ENCODE measurements at regions not wholly inside any gene's neighbourhood (a gene's known extent, or its start where the extent isn't known, plus 50 kb on each side); places are given as distances from the start of the nearest gene placed in this dataset.

DNA sequence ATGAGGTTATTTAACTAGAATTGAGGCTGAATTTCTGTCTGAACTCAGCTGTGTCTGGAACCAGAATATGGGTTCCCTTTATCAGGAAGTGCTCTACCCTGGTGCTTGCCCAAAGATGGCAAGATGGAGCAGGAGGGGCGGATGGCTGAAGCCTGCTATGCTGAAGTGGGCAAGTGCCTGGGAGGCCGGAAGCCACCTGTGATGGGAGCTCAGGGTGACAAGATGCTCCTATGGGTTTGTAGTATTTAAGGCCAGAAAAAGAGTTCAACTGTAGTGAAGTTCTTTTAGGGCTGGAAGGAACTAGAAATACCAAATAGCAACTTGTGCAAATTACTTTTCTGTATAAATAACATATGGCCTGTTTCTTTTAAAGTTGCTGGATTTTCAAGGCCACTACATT lies 808.9 kb upstream of the RAB6C start:
- peaks cover 12% of the 10 kb centered on the region; the same call in 1 of the 2 replicates for H3K4me1 ChIP-seq (ENCODE audit: control insufficient read depth, insufficient read depth, low read length)
- H3K27ac ChIP-seq (ENCODE audit: low read depth, low read length), result no peak overlapping the region
- no peaks in the 10 kb centered on the region for H3K36me3 ChIP-seq (ENCODE audit: control insufficient read depth, insufficient read depth, low read length)
- no peak overlapping the region for H3K4me3 ChIP-seq (ENCODE audit: low read depth, low read length)
- no peak overlapping the region for H3K9ac ChIP-seq (ENCODE audit: low read depth, low read length)
- H3K9me3 ChIP-seq (ENCODE audit: control insufficient read depth, insufficient read depth, low read length), result no peaks in the 10 kb centered on the region
- H3K27me3 ChIP-seq (ENCODE audit: control insufficient read depth, insufficient read depth, low read length), result no peaks in the 10 kb centered on the region

DNA sequence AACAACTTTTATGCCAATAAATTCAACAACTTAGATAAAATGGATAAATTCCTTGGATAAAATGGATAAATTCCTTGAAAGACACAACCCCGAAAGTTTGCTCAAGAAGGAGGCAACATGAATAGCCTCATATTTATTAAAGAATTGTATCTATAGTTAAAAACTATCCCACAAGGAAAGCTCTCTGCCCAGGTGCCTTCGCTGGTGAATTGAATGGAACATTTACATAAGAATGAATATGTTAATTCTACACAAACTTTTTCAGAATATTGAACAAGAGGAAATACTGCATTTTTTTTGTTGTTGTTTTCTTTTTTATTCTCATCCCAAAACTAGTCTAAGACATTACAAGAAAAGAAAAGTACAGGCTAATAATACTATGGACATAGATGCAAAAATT lies 805.3 kb upstream of the RAB6C start:
- Histone ChIP-seq H3K4me1 (ENCODE audit: control insufficient read depth, insufficient read depth, low read length) (peaks cover 12% of the 10 kb centered on the region; the same call in 1 of the 2 replicates), H3K27me3 (ENCODE audit: control insufficient read depth, insufficient read depth, low read length) (no peaks in the 10 kb centered on the region), H3K4me3 (ENCODE audit: low read depth, low read length) (no peak overlapping the region), H3K9ac (ENCODE audit: low read depth, low read length) (no peak overlapping the region), H3K9me3 (ENCODE audit: control insufficient read depth, insufficient read depth, low read length) (no peaks in the 10 kb centered on the region), H3K27ac (ENCODE audit: low read depth, low read length) (no peak overlapping the region), H3K36me3 (ENCODE audit: control insufficient read depth, insufficient read depth, low read length) (no peaks in the 10 kb centered on the region)

- H3K4me3 ChIP-seq (ENCODE audit: low read depth, low read length), result no peak overlapping the region
- H3K36me3 ChIP-seq (ENCODE audit: control insufficient read depth, insufficient read depth, low read length), result no peaks in the 10 kb centered on the region
- H3K4me1 ChIP-seq (ENCODE audit: control insufficient read depth, insufficient read depth, low read length), result peaks cover 12% of the 10 kb centered on the region; the same call in 1 of the 2 replicates
- no peak overlapping the region for H3K27ac ChIP-seq (ENCODE audit: low read depth, low read length)
- H3K9ac ChIP-seq (ENCODE audit: low read depth, low read length), result no peak overlapping the region
- no peaks in the 10 kb centered on the region for H3K27me3 ChIP-seq (ENCODE audit: control insufficient read depth, insufficient read depth, low read length)
- H3K9me3 ChIP-seq (ENCODE audit: control insufficient read depth, insufficient read depth, low read length), result no peaks in the 10 kb centered on the region
These were observed 804.4 kb upstream of the RAB6C start for GRCh38 chr2:129175051-129175450.

DNA sequence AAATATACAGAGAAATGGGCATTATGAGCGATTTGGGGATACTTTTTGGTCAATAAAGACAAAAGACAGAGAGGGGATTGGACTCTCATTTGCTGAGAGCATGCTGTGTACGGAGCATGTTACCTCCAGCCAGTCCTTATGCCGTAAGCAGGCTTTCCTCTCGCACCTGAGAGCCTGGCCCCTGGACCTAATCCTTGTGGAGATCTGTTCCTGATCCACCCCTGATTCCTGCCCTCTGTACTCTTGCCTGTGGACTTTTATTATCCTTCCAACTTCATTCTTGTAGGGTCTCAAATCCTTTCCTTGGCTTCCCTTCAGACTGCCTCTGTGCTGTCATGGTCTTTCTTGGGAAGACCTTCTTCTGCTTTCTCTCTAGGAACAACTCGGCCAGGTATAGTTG lies 803.1 kb upstream of the RAB6C start:
- Histone ChIP-seq H3K4me3 (ENCODE audit: low read depth, low read length) (no peak overlapping the region), H3K4me1 (ENCODE audit: control insufficient read depth, insufficient read depth, low read length) (peaks cover 12% of the 10 kb centered on the region; the same call in 1 of the 2 replicates), H3K9ac (ENCODE audit: low read depth, low read length) (no peak overlapping the region), H3K27ac (ENCODE audit: low read depth, low read length) (no peak overlapping the region), H3K27me3 (ENCODE audit: control insufficient read depth, insufficient read depth, low read length) (no peaks in the 10 kb centered on the region), H3K9me3 (ENCODE audit: control insufficient read depth, insufficient read depth, low read length) (no peaks in the 10 kb centered on the region), H3K36me3 (ENCODE audit: control insufficient read depth, insufficient read depth, low read length) (no peaks in the 10 kb centered on the region)

DNA sequence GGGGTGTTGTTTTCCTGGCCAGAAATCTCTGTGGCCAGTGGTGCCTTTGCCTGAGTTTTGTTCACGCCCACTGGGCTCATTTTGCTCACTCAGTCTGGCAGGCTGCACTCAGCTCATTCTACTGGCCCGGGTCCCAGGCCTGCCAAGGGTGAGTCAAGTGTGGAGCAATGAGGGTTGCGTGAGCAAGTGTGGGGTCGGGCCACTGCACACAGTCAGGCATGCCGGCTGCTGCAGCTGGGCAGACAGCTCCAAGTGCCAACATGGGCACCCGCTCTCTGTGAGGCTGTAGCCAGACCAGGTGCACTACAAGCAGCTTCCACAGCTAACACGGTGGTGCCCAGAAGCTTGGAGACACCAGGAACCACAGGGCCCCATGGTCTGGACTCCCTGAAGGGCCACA lies 801.1 kb upstream of the RAB6C start:
- Histone ChIP-seq H3K4me1 (ENCODE audit: control insufficient read depth, insufficient read depth, low read length) (peaks cover 12% of the 10 kb centered on the region; the same call in 1 of the 2 replicates), H3K9ac (ENCODE audit: low read depth, low read length) (no peak overlapping the region)

GRCh38 chr2:129179199-129179598 lies 800.3 kb upstream of the RAB6C start:
- Histone ChIP-seq H3K27ac (ENCODE audit: low read depth, low read length) (no peak overlapping the region), H3K9me3 (ENCODE audit: control insufficient read depth, insufficient read depth, low read length) (no peaks in the 10 kb centered on the region), H3K4me3 (ENCODE audit: low read depth, low read length) (no peak overlapping the region), H3K4me1 (ENCODE audit: control insufficient read depth, insufficient read depth, low read length) (peaks cover 6% of the 10 kb centered on the region; the same call in 1 of the 2 replicates), H3K27me3 (ENCODE audit: control insufficient read depth, insufficient read depth, low read length) (no peaks in the 10 kb centered on the region), H3K9ac (ENCODE audit: low read depth, low read length) (no peak overlapping the region), H3K36me3 (ENCODE audit: control insufficient read depth, insufficient read depth, low read length) (no peaks in the 10 kb centered on the region)

More for the DNA sequence above, 801.1 kb upstream of the RAB6C start:
- Histone ChIP-seq H3K27me3 (ENCODE audit: control insufficient read depth, insufficient read depth, low read length) (no peaks in the 10 kb centered on the region), H3K4me3 (ENCODE audit: low read depth, low read length) (no peak overlapping the region), H3K9me3 (ENCODE audit: control insufficient read depth, insufficient read depth, low read length) (no peaks in the 10 kb centered on the region), H3K27ac (ENCODE audit: low read depth, low read length) (no peak overlapping the region), H3K36me3 (ENCODE audit: control insufficient read depth, insufficient read depth, low read length) (no peaks in the 10 kb centered on the region)

- H3K9me3 ChIP-seq (ENCODE audit: control insufficient read depth, insufficient read depth, low read length), result no peaks in the 10 kb centered on the region
- no peaks in the 10 kb centered on the region for H3K27me3 ChIP-seq (ENCODE audit: control insufficient read depth, insufficient read depth, low read length)
- no peak overlapping the region for H3K4me3 ChIP-seq (ENCODE audit: low read depth, low read length)
- no peak overlapping the region for H3K9ac ChIP-seq (ENCODE audit: low read depth, low read length)
- H3K36me3 ChIP-seq (ENCODE audit: control insufficient read depth, insufficient read depth, low read length), result no peaks in the 10 kb centered on the region
- no peak overlapping the region for H3K27ac ChIP-seq (ENCODE audit: low read depth, low read length)
- no peaks in the 10 kb centered on the region for H3K4me1 ChIP-seq (ENCODE audit: control insufficient read depth, insufficient read depth, low read length)
These were observed 799.2 kb upstream of the RAB6C start for GRCh38 chr2:129180124-129180716.

DNA sequence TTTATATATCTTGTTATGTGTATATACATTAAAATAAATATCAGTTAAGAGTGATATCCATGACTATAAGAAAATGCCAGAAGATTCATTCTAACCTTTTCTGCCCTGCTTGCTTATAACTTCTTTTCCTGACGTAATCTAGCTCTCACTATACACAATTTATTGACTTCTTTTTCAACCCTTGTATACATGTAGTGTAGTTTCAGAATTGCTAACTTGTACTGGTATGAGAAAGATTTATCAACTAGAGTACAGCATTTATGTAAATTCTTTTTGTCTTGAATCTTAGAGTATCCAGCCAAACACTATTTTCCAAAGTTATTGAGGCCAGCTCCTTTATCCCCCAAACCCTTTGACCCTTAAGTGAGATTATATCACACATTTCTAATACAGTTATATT lies 798.0 kb upstream of the RAB6C start:
- Histone ChIP-seq H3K4me3 (ENCODE audit: low read depth, low read length) (no peak overlapping the region), H3K4me1 (ENCODE audit: control insufficient read depth, insufficient read depth, low read length) (no peaks in the 10 kb centered on the region), H3K9ac (ENCODE audit: low read depth, low read length) (no peak overlapping the region), H3K27ac (ENCODE audit: low read depth, low read length) (no peak overlapping the region), H3K36me3 (ENCODE audit: control insufficient read depth, insufficient read depth, low read length) (no peaks in the 10 kb centered on the region), H3K27me3 (ENCODE audit: control insufficient read depth, insufficient read depth, low read length) (no peaks in the 10 kb centered on the region), H3K9me3 (ENCODE audit: control insufficient read depth, insufficient read depth, low read length) (no peaks in the 10 kb centered on the region)

DNA sequence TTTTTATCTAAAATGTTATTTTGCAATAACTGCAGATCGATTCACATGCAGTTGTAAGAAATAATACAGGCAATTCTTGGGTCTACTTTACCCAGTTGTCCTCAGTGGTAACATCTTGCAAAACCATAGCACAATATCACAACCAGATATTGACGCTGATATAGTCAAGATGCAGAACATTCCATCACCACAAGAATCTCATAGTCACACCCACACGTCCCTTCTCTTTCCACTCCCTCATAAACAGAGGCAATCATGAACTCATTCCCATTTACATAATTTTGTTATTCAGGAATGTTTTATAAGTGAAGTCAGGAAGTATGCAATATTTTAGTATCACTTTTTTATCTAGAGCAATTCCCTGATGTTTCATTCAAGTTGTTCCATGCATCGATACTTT lies 797.5 kb upstream of the RAB6C start:
- Histone ChIP-seq H3K9ac (ENCODE audit: low read depth, low read length) (no peak overlapping the region), H3K27ac (ENCODE audit: low read depth, low read length) (no peak overlapping the region), H3K9me3 (ENCODE audit: control insufficient read depth, insufficient read depth, low read length) (no peaks in the 10 kb centered on the region), H3K36me3 (ENCODE audit: control insufficient read depth, insufficient read depth, low read length) (no peaks in the 10 kb centered on the region), H3K4me3 (ENCODE audit: low read depth, low read length) (no peak overlapping the region), H3K27me3 (ENCODE audit: control insufficient read depth, insufficient read depth, low read length) (no peaks in the 10 kb centered on the region), H3K4me1 (ENCODE audit: control insufficient read depth, insufficient read depth, low read length) (no peaks in the 10 kb centered on the region; the same call in 1 of the 2 replicates)

DNA sequence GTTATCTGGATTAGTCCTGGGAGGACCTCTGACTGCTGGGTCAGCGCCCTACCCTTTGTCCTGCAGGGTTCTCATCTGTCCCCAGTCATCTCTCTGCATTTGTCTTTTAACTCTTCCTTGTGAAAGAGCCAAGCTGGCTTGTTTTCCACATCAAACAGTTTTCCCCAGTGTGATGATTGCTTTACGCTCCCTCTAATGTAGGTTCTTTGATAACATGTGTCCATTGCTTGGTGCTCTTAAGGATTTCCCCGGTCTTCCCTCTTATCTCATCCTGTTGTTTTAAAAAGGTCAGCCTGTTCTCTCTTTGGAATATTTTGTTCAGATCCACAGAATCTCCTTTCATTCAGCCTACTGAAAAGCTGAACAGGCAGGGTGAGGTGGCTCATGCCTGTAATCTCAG lies 792.1 kb upstream of the RAB6C start:
- no peaks in the 10 kb centered on the region for H3K36me3 ChIP-seq (ENCODE audit: control insufficient read depth, insufficient read depth, low read length)
- no peak overlapping the region for H3K27ac ChIP-seq (ENCODE audit: low read depth, low read length)
- H3K9me3 ChIP-seq (ENCODE audit: control insufficient read depth, insufficient read depth, low read length), result no peaks in the 10 kb centered on the region
- H3K4me1 ChIP-seq (ENCODE audit: control insufficient read depth, insufficient read depth, low read length), result peaks cover 15% of the 10 kb centered on the region
- H3K27me3 ChIP-seq (ENCODE audit: control insufficient read depth, insufficient read depth, low read length), result no peaks in the 10 kb centered on the region
- H3K9ac ChIP-seq (ENCODE audit: low read depth, low read length), result no peak overlapping the region
- no peak overlapping the region for H3K4me3 ChIP-seq (ENCODE audit: low read depth, low read length)

GRCh38 chr2:129188451-129188850 lies 791.0 kb upstream of the RAB6C start:
- H3K27me3 ChIP-seq (ENCODE audit: control insufficient read depth, insufficient read depth, low read length), result 0 out of 2 replicates have a peak, but pooled peaks cover 5% of the 10 kb centered on the region
- H3K4me3 ChIP-seq (ENCODE audit: low read depth, low read length), result no peak overlapping the region
- no peaks in the 10 kb centered on the region for H3K9me3 ChIP-seq (ENCODE audit: control insufficient read depth, insufficient read depth, low read length)
- peaks cover 16% of the 10 kb centered on the region for H3K4me1 ChIP-seq (ENCODE audit: control insufficient read depth, insufficient read depth, low read length)
- no peak overlapping the region for H3K27ac ChIP-seq (ENCODE audit: low read depth, low read length)
- H3K36me3 ChIP-seq (ENCODE audit: control insufficient read depth, insufficient read depth, low read length), result no peaks in the 10 kb centered on the region
- no peak overlapping the region for H3K9ac ChIP-seq (ENCODE audit: low read depth, low read length)
